ENCODE measurements at regions not wholly inside any gene's neighbourhood (a gene's known extent, or its start where the extent isn't known, plus 50 kb on each side); places are given as distances from the start of the nearest gene placed in this dataset.

GRCh38 chr15:69524296-69524695 is 71.7 kb downstream of the RPLP1 start:
- TF ChIP-seq CTCF (IDR thresholded peaks at IDR 0.05) (no peak), POLR2AphosphoS5 (IDR thresholded peaks at IDR 0.05; ENCODE audit: insufficient read depth in 1 of 2, low read depth in 1 of 2) (no peak)

Data from vagina (tissue), 2 donors.